ENCODE measurements at regions not wholly inside any gene's neighbourhood (a gene's known extent, or its start where the extent isn't known, plus 50 kb on each side); places are given as distances from the start of the nearest gene placed in this dataset.

GRCh38 chr12:24724814-24725213 is 224.1 kb downstream of the BCAT1 start:
- Mint-ChIP-seq H3K27me3 (no peaks in the 10 kb centered on the region), H3K4me3 (ENCODE audit: low read depth) (no peak overlapping the region), H3K36me3 (ENCODE audit: insufficient read depth) (peaks cover 2% of the 10 kb centered on the region), H3K27ac (no peak overlapping the region), H3K9me3 (ENCODE audit: low read depth) (peaks cover 10% of the 10 kb centered on the region), H3K4me1 (ENCODE audit: low read depth) (no peaks in the 10 kb centered on the region)
- DNase-seq (ENCODE audit: low spot score, unreplicated experiment): no peak
- TF ChIP-seq CTCF (IDR thresholded peaks at IDR 0.05; ENCODE audit: unreplicated experiment): no peak

- no peak for TF ChIP-seq CTCF (IDR thresholded peaks at IDR 0.05; ENCODE audit: unreplicated experiment)
These were observed 225.1 kb downstream of the BCAT1 start for GRCh38 chr12:24723759-24724158.

GRCh38 chr12:24721191-24721590 is 227.7 kb downstream of the BCAT1 start:
- peaks cover 2% of the 10 kb centered on the region for H3K36me3 Mint-ChIP-seq (ENCODE audit: insufficient read depth)

More at GRCh38 chr12:24723759-24724158, 225.1 kb downstream of the BCAT1 start:
- Mint-ChIP-seq H3K9me3 (ENCODE audit: low read depth) (peaks cover 10% of the 10 kb centered on the region), H3K27ac (no peak overlapping the region), H3K4me3 (ENCODE audit: low read depth) (no peak overlapping the region), H3K36me3 (ENCODE audit: insufficient read depth) (peaks cover 2% of the 10 kb centered on the region), H3K27me3 (no peaks in the 10 kb centered on the region), H3K4me1 (ENCODE audit: low read depth) (no peaks in the 10 kb centered on the region)
- DNase-seq (ENCODE audit: low spot score, unreplicated experiment): no peak

GRCh38 chr12:24719293-24719721 is 229.6 kb downstream of the BCAT1 start:
- DNase-seq (ENCODE audit: low spot score, unreplicated experiment): no peak
- no peak overlapping the region for H3K4me3 Mint-ChIP-seq (ENCODE audit: low read depth)
- TF ChIP-seq CTCF (IDR thresholded peaks at IDR 0.05; ENCODE audit: unreplicated experiment): no peak
- H3K27ac Mint-ChIP-seq: no peak overlapping the region
- peaks cover 14% of the 10 kb centered on the region for H3K4me1 Mint-ChIP-seq (ENCODE audit: low read depth)
- H3K9me3 Mint-ChIP-seq (ENCODE audit: low read depth): peaks cover 10% of the 10 kb centered on the region
- no peaks in the 10 kb centered on the region for H3K27me3 Mint-ChIP-seq
- H3K36me3 Mint-ChIP-seq (ENCODE audit: insufficient read depth): peaks cover 2% of the 10 kb centered on the region

More at GRCh38 chr12:24721191-24721590, 227.7 kb downstream of the BCAT1 start:
- TF ChIP-seq CTCF (IDR thresholded peaks at IDR 0.05; ENCODE audit: unreplicated experiment): no peak
- Mint-ChIP-seq H3K27ac (no peak overlapping the region), H3K4me1 (ENCODE audit: low read depth) (peaks cover 8% of the 10 kb centered on the region), H3K4me3 (ENCODE audit: low read depth) (no peak overlapping the region), H3K27me3 (no peaks in the 10 kb centered on the region), H3K9me3 (ENCODE audit: low read depth) (peaks cover 10% of the 10 kb centered on the region)
- no peak for DNase-seq (ENCODE audit: low spot score, unreplicated experiment)

GRCh38 chr12:24718617-24719016 is 230.3 kb downstream of the BCAT1 start:
- no peak for TF ChIP-seq CTCF (IDR thresholded peaks at IDR 0.05; ENCODE audit: unreplicated experiment)
- no peak for DNase-seq (ENCODE audit: low spot score, unreplicated experiment)
- Mint-ChIP-seq H3K4me3 (ENCODE audit: low read depth) (no peak overlapping the region), H3K4me1 (ENCODE audit: low read depth) (peaks cover 14% of the 10 kb centered on the region), H3K27ac (no peak overlapping the region), H3K36me3 (ENCODE audit: insufficient read depth) (peaks cover 2% of the 10 kb centered on the region), H3K27me3 (no peaks in the 10 kb centered on the region), H3K9me3 (ENCODE audit: low read depth) (peaks cover 10% of the 10 kb centered on the region)
